HG02759 (cell line): ENCODE measurements at regions not wholly inside any gene's neighbourhood (a gene's known extent, or its start where the extent isn't known, plus 50 kb on each side); places are given as distances from the start of the nearest gene placed in this dataset.
"Not testable (repeated sequence)": the region's sequence is repeated elsewhere in the genome, so short reads cannot be mapped to it uniquely, and the experiment has no call there.

ENCODE experiments used
- ATAC-seq: cut with Tn5 transposase; IDR thresholded peaks from one replicate; pipeline ENCODE4 v1.9.1; 2021; ENCODE audit warnings: mild to moderate bottlenecking, moderate library complexity; ENCODE audit not compliant: unreplicated experiment

DNA sequence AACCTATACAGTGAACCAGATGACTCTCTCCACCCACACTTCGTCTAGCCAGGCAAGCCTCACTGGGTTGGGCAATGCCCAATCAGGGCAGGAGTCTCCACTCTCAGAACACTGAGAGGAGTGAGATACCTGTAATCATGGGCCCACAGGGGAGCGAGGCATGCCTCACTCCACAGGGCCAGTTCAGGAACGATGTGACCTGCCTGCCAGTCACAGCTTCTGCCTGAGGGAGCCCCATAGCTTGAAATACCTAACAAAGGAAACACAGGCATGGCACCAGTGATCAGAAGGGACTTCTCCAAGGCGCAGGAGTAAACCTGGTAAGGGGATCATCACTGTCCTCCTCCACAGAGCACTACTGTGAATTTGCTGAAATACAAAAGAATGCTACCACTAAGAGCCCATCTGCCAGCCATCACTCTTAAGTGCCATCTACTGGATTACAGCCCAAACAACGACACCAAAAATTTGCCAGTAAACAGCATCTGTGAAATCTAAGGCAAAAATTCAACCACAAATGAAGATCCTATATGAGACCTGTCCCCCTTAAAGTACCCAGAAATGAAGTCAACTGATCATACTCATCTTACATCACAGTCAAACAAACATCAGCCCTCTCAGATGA, 689.9 kb upstream of the SEMA6D start:
- ATAC-seq: no peak

DNA sequence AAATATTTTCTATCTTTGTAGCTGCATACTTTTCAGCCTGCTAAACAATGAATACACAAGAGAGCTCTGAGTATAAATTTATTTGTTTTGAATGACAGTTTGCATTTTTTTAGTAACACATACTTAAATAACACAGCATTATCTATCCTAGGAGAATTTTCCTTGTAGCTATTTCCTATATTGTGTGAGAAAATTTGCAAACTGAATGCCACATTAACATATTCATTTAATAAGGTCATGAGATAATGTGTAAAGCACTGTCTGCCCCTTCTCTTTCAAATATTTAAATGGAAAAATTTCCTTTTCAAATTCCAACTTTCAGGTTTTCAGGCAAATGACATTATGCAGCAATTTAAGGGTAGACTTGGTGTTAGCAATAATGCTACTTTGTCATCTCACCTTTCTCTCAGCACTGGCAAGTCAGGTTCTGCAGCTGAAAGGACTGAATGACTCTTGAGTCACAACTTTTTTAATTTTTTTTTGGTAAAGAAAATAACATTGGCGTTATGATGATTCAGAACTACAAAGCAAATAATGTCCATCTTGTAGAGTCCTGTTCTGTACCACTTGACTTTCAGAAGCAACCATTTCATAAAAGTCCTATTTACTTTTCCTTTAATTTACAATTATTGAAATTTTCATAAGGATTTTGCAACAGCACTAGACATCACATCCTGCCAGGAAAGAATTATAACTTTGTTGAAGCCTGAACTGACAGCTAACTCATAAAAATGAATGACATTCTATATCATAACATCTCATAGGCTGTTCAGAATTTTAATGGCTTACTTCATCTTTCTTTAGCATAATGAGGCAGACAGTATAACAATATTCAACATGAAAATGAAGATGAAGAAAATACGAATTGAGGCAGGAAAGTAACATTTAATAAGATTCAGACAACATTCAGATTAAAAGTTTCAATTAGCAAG, 681.6 kb upstream of the SEMA6D start:
- ATAC-seq: no peak

DNA sequence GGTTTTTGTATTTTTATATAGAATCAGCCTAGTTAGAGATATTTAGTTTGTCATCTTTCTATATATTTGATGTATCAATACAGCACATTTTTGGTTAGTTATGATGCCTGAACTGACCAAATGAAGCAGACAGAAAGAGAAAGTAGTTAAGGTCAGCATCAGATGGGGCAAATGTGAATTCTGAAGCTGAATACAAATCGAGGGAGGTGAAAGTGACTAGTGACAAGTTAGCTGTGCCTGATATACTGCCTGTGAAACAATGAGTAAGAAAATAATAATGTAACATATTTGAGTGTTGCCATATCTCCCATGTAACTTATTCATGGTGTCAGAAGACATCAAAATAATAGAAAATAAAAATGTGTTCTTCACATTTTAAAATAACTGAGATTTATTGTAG, 680.3 kb upstream of the SEMA6D start:
- no peak for ATAC-seq

DNA sequence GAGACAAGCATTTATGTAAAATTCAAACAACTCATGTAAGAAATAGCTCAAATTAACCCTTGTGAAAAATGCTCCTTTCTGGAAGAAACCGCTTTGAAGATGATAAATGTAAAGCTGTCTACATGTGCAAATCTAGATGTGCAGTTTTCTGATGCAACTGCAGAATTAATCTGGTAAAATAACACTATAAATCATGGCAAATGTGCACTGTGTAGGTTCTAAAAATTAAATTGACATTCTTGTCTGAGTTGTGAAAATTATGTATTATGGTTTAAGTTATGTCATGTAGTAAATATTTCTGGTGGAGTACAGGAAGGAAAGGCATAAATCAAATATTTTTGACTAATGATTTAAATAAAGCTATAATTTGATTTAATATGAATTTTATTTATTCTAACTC, 678.1 kb upstream of the SEMA6D start:
- no peak for ATAC-seq

DNA sequence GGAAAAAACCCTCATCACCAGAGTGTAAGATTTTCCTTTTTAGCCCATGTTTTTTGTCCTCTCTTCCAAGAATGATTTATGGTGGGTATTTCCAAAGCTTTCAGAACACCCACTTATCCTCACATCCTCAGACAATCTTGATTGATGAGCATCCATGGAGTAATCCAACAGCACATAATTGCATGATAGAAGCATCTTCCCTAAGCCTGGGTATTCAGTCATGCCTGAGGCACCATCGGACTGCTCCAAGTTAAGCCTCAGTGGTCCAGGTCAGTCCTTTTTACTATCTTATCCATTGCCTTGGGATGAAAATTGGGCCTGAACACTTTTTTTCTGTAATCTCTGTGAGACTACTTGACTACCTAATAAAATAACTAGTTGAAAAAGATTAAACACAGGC, 676.0 kb upstream of the SEMA6D start:
- ATAC-seq: no peak

DNA sequence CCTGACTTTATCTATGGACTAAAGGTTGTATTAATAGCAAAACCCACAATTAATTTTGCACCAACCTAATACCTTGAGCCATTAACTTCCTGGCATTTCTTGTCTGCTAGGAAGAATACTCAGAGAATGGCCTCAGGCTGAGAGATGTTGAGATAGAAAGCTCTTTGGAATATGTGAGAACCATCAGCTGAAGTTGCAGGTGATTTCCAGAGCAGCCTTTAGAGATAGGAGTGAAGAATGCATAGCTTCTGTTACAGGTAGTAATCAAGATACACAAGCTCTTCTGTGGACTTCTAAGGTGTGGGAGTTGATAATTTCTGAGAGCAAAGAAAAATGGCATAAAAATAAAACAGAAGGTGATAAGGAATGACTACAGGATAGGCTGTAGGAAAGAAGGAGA, 669.3 kb upstream of the SEMA6D start:
- ATAC-seq: not testable (repeated sequence)

DNA sequence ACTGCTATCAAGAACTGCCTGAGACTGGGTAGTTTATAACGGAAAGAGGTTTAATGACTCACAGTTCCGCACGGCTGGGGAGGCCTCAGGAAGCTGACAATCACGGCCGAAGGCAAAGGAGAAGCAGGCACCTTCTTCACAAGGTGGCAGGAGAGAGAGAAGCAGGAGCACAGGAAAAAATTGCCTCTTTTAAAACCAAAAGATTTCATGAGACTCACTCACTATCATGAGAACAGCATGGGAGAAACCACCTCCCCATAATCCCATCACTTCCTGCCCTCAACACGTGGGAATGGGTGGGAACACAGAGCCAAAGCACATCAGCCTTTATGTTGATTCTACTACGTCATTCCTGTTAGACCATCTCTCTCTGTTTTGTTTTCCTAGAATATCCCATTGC, 650.9 kb upstream of the SEMA6D start:
- no peak for ATAC-seq

DNA sequence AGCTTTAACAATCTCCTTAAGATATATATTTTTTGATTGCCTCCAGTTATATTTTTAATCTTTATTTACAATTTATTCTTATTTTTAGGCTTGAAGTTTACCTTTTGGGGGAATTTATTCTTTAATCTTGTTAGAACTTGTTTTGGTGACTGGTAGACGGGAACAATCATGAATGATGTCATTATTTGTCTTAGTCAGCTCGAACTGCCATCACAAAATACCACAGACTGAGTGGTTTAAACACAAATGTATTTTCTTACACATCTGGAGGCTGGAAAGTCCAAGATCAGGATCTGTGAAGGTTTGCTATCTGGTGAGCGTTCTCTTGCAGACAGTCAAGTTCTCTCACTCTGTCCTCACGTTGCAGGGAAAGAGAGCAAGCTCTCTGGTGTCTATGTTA, 639.5 kb upstream of the SEMA6D start:
- not testable (repeated sequence) for ATAC-seq

DNA sequence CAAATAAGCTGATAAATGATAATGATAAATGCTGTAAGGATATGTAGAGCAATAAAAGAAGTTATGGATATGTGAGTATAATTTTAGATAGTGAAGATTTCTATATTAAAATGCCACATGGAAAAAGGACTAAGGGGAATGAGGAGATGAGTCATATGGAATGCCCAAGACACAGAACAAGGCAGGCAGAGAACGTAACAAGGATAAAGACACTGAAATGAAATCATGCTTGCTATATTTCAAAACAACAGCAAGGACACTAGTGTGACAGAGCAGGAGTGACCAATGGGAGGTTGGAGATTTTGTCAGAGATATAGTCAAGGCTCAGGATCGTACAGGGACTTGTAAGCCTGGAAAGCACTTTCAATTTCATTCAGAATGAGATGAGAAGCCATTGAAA, 621.5 kb upstream of the SEMA6D start:
- no peak for ATAC-seq

DNA sequence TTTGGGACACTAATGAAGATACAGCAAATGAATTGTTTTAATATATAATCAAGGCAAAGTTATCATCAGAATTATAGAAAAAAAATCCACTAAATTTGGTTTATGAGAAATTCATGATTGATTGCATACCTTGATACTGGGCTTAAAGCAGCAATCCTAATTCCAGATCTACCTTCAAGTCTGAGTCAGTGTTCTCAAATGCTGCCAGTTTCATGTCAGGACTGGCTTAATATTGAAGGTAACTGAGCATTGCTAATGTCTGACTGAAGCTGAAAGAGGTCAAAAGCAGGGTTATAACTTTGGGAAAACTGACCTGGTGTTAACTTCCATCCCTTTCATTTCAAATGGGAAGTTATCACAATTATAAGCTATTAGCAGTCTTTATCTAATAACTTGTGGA, 618.8 kb upstream of the SEMA6D start:
- ATAC-seq: not testable (repeated sequence)

DNA sequence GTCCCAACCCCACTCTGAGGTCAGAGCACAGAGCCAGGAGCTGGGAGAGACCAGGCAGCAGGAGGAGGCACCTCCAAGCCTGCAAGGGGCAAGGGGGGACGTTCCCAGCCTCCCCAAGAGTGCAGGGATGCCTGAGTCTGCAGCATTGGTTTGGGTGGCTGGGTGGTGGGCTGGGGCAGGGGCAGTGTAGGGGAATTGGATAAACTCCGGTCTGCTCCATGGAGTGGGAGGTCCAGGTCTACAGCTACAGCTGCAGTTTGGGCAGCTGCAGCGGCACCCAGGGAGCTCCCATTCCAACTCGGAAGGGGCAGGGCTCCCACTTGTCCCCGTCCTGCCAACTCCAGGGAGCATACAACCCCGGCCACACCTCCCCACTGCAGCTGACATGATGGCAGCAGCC, 617.5 kb upstream of the SEMA6D start:
- not testable (repeated sequence) for ATAC-seq

DNA sequence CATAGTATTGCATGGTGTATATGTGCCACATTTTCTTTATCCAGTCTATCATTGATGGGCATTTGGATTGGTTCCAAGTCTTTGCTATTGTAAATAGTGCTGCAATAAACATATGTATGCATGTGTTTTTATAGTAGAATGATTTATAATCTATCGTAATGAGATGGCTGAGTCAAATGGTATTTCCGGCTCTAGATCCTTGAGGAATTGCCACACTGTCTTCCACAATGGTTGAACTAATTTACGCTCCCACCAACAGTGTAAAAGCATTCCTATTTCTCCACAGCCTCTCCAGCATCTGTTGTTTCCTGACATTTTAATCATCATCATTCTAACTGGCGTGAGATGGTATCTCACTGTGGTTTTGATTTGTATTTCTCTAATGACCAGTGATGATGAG, 608.5 kb upstream of the SEMA6D start:
- ATAC-seq: not testable (repeated sequence)

DNA sequence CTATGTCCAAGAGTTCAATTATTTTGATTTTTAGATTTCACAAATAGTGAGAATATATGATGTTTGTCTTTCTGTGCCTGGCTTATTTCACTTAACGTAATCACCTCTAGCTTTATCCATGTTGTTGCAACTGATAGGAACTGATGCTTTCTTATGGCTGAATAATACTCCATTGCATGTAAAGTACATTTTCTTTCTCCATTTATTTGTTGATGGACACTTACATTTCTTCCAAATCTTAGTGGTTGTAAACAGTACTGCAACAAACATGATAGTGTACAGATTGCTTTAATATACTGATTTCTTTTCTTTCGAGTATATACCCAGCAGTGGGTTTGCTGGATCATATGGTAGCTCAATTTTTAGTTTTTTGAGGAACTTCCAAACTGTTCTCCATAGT, 600.6 kb upstream of the SEMA6D start:
- ATAC-seq: no peak

DNA sequence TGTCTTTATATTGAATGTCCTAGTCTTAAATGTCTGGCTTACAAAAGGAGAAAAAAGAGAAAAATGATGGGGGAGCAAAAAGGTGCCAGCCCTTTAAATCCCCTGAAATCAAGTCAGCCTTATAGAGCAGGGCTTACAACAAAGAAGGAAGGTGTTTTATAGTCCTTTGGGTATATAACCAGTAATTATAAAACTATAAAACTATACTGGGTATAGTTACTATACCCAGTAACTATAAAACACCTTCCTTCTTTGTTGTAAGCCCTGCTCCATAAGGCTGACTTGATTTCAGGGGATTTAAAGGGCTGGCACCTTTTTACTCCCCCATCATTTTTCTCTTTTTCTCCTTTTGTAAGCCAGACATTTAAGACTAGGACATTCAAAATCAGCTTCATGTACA, 598.0 kb upstream of the SEMA6D start:
- no peak for ATAC-seq

DNA sequence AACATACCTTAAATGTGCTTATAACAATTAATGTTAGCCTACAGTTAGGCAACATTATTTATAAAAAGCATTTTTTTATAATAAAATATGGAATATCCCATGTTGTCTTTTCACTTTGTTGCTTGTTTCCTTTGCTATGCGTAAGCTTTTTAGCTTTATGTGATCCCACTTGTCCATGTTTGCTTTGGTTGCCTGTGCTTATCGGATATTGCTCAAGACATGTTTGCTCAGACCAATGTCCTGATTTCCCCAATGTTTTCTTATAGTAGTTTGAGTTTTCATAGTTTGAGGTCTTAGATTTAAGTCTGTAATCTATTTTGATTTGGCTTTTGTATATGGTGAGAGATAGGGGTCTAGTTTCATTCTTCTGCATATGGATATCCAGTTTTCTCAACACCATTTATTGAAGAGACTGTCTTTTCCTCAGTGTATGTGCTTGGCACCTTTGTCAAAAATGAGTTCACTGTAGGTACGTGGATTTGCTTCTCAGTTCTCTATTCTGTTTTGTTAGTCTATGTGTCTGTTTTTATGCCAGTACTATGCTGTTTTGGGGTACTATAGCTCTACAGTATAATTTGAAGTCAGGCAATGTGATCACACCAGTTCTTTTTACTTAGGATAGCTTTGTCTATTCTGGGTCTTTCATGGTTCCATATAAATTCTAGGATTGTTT, 592.7 kb upstream of the SEMA6D start:
- no peak for ATAC-seq

DNA sequence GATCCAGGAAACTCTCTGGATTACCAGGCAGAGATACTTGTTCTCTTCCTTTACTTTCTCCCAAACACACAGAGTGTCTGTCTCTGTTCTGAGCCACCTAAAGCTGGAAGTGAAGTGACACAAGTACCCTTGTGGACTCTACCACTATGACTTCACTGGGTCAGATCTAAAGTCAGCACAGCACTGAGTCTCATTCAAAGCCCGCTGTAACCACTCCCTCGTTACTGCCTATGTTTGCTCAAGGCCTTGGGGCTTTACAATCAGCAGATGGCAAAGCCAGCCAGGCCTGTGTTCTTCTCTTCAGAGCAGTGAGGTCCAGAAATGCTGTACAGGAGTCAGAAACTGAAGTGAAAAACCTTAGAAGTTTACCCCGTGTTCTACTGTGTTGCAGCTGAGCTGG, 588.3 kb upstream of the SEMA6D start:
- ATAC-seq: no peak

DNA sequence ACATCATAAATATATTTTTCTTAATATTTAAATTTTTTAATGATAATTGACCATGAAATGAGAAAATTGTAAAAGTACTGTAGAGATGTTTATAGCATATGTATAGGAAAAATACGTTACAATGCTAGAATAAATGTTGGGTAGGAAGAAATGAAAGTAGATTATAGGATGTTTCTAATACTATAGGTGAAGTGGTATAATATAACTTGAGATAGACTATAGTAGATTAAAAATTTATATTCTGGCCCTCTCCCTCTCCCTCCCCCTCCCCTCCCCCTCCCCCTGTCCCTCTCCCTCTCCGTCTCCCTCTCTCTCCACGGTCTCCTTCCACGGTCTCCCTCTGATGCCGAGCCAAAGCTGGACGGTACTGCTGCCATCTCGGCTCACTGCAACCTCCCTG, 585.9 kb upstream of the SEMA6D start:
- not testable (repeated sequence) for ATAC-seq

DNA sequence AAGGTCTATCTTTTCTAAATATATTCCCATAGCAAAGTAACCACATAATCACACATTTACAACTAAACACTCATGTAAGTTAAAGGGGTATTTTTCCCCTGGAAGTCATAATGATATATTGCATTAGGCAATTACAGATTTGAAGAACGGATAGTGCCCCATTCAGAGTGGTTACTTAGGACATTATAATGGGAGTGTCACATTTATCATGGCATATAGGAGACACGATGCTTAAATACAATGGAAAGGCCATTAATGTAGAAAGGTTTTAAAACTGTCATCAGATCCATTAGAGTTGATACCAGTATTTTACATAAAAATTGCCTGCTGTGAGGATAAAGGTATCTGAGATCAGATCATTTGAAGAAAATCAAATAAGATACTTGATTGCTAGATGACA, 582.0 kb upstream of the SEMA6D start:
- no peak for ATAC-seq

DNA sequence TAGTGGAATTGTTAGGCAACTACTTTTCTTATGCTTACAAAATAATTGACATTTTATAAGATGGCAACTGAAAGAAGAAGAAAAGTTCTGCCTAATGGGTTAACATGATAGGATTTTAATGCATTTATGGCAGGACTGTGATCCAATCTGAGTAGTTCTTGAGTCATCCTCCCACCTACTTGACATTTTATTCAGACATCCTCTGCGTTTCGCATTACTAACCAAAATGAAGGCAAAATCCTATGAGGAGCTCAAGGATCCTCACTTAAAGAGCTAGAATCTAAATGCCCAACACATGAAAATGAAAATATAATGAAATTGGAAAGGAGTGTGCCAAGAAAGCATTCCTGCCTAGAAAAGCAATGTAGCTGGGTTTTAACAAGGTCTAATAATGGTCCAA, 581.1 kb upstream of the SEMA6D start:
- ATAC-seq: no peak

DNA sequence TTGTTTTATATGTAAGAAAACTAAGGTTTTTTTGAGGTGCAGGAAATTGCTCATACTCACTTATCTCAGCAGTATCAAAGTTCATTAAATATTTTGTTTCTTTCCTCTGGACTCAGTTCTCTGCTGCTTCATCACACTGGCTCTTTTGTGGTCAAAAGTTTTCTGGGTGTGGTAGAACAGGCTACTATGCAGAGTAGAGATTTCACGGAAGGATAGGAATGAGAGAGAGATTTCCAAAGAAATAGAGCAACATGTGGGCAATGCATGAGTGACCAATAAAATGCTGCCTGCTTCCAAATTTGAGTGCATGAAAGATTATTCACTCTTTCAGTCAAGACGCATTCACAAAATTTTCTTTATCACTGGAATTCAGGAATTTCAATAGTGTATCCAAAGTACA, 577.3 kb upstream of the SEMA6D start:
- no peak for ATAC-seq

DNA sequence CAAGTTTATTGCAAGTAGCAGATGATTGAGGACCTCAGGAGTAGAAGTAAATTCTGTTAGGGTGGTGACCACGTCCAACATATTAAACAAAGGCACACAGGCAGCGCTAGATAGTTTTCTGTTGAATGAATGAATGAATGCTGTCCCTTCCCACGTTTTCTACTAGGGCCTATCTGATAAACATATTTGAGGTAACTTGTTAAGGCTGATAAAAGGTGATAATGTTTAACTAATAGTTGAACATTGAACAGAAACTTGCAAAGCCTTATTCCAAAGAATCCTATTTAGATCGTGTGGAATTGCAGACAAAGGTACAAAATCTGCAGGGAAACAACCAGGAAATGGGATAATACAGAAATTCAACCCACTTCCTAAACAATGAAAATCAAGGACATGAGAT, 559.5 kb upstream of the SEMA6D start:
- no peak for ATAC-seq

DNA sequence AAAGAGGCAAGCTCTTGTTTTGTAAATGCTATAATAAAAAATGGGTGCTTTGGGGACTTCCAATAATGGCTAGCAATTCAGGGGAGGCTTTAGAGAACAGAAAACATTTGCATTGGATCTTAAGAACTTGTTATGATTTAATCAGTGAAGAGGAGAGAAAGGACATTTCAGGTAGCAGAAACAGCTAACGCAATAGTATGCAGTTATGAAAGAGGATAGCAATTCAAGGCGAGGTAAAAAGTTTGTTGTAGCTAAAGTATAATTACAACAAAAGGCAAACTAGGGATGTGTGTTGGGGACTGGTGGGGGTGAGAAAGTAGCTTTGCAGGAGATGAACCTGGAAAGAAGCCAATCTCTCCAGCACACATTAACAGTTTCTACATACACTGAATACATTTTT, 558.7 kb upstream of the SEMA6D start:
- ATAC-seq: no peak
